A549 (cell line): ENCODE measurements at regions not wholly inside any gene's neighbourhood (a gene's known extent, or its start where the extent isn't known, plus 50 kb on each side); places are given as distances from the start of the nearest gene placed in this dataset.

Experiments
- ATAC-seq, 2 experiments: fragments of 200-7000 bp in 1 of 2; fragments of >200 bp in 1 of 2; cut with Nextera tagmentation in 1 of 2; cut with Tn5 transposase in 1 of 2; 3 replicates each; pipeline versions ENCODE4 v1.8.0 to v1.9.1; 2018 to 2020; ENCODE audit warnings: mild to moderate bottlenecking in 1 of 2, moderate library complexity in 1 of 2
- CTCF ChIA-PET: fragments of 300-600 bp; sonication (Branson Sonifier 250); formaldehyde crosslinking; extraction: SDS; loops from one replicate; lab custom pipeline; 2021; ENCODE audit warnings: antibody characterized with exemption, inconsistent platforms; lab: Yijun Ruan, JAX
- POLR2A ChIA-PET: fragments of 350-600 bp; formaldehyde crosslinking; extraction: SDS; loops from one replicate; lab custom pipeline; 2021; ENCODE audit warnings: antibody characterized with exemption, inconsistent platforms; lab: Yijun Ruan, JAX
- DNase-seq, 2 experiments: peaks; one replicate each; pipeline versions ENCODE4 v3.0.0 to v3.0.0-alpha.2; 2011 to 2016; ENCODE audit warnings: low read depth in 1 of 2, low spot score in 1 of 2
- FAIRE-seq: peaks from 2 replicates; lab custom pipeline; 2011; peaks lifted over from hg19 to GRCh38; lab: Jason Lieb, UNC
- H3K27ac ChIP-seq, 2 experiments: fragments of >200 bp; sonication (Bioruptor Twin); formaldehyde crosslinking; 3 replicates each; pipeline ENCODE4 v1.5.1; 2016 to 2017
- H3K4me1 ChIP-seq: fragments of >200 bp; sonication (Bioruptor Twin); formaldehyde crosslinking; 3 replicates; pipeline ENCODE4 v1.6.1; 2016
- H3K4me2 ChIP-seq: fragments of >200 bp; sonication (Bioruptor Twin); formaldehyde crosslinking; 3 replicates; pipeline ENCODE4 v1.6.1; 2016
- H3K4me3 ChIP-seq: fragments of >200 bp; sonication (Bioruptor Twin); formaldehyde crosslinking; 3 replicates; pipeline ENCODE4 v1.5.1; 2016
- H3K9me3 ChIP-seq: fragments of >200 bp; sonication (Bioruptor Twin); formaldehyde crosslinking; 3 replicates; pipeline ENCODE4 v1.6.1; 2016
- BHLHE40 ChIP-seq: IDR thresholded peaks from 2 replicates; pipeline ENCODE4 v1.6.1; 2012; ENCODE audit warnings: low read depth, low read length, inconsistent platforms
- CEBPB ChIP-seq, 2 experiments: fragments of >200 bp in 1 of 2; sonication (Bioruptor Twin) in 1 of 2; formaldehyde crosslinking in 1 of 2; IDR thresholded peaks; 2 replicates each; pipeline ENCODE4 v1.6.1; 2012 to 2016
- EHF ChIP-seq: fragments of 250-450 bp; sonication (Bioruptor Pico); IDR thresholded peaks from 2 replicates; pipeline ENCODE4 v1.5.0; 2020; ENCODE audit warnings: mild to moderate bottlenecking
- EHMT2 ChIP-seq: fragments of 200-600 bp; sonication (generic); IDR thresholded peaks from 2 replicates; pipeline ENCODE4 v1.6.1; 2016; ENCODE audit warnings: antibody characterized with exemption, low read depth, mild to moderate bottlenecking, moderate library complexity
- EP300 ChIP-seq, 2 experiments: fragments of >200 bp; sonication (Bioruptor Twin); formaldehyde crosslinking; IDR thresholded peaks; 2 replicates in 1 of 2; 3 replicates in 1 of 2; pipeline ENCODE4 v1.6.1; 2016 to 2017
- GATA3 ChIP-seq: IDR thresholded peaks from 2 replicates; pipeline ENCODE4 v1.6.1; 2012; ENCODE audit warnings: borderline replicate concordance
- JUN ChIP-seq, 2 experiments: fragments of >200 bp; sonication (Bioruptor Twin); formaldehyde crosslinking; IDR thresholded peaks; 2 replicates in 1 of 2; 3 replicates in 1 of 2; pipeline ENCODE4 v1.6.1; 2016 to 2017
- KDM1A ChIP-seq: fragments of 200-600 bp; sonication (generic); IDR thresholded peaks from 2 replicates; pipeline ENCODE4 v1.6.1; 2016; ENCODE audit warnings: low read depth, mild to moderate bottlenecking
- KDM5A ChIP-seq: fragments of 200-600 bp; sonication (generic); IDR thresholded peaks from 2 replicates; pipeline ENCODE4 v1.6.1; 2016; ENCODE audit warnings: antibody characterized with exemption, mild to moderate bottlenecking
- MYC ChIP-seq: IDR thresholded peaks from 2 replicates; pipeline ENCODE4 v1.6.1; 2012; ENCODE audit warnings: mild to moderate bottlenecking, inconsistent platforms, low read length, improper control_type of control experiment, borderline replicate concordance
- RAD21 ChIP-seq, 2 experiments: fragments of >200 bp in 1 of 2; sonication (Bioruptor Twin) in 1 of 2; formaldehyde crosslinking in 1 of 2; IDR thresholded peaks in 1 of 2; conservative IDR thresholded peaks in 1 of 2; 2 replicates in 1 of 2; 3 replicates in 1 of 2; pipeline ENCODE4 v1.6.1; 2012 to 2018; ENCODE audit warnings: inconsistent platforms in 1 of 2
- RFX5 ChIP-seq: fragments of 450-650 bp; IDR thresholded peaks from 2 replicates; pipeline ENCODE4 v1.7.1; 2014; ENCODE audit warnings: antibody characterized with exemption, mild to moderate bottlenecking, moderate library complexity
- ZNF302 ChIP-seq: fragments of 250-450 bp; sonication (Bioruptor Pico); IDR thresholded peaks from 2 replicates; pipeline ENCODE4 v1.9.0; 2021; ENCODE audit warnings: inconsistent platforms, mild to moderate bottlenecking, moderate library complexity
- WGBS: methylation state at CpG from one replicate; pipeline ENCODE4 v1.1.6; 2017; ENCODE audit errors: missing lambda C conversion rate; 5-methylcytosine and 5-hydroxymethylcytosine counted together
- TF ChIP-seq, protein P1 (sequence below): IDR thresholded peaks from 2 replicates; pipeline ENCODE4 v1.6.1; 2012; ENCODE audit warnings: low read depth, borderline replicate concordance
- TF ChIP-seq, protein P2 (sequence below): IDR thresholded peaks from 2 replicates; pipeline ENCODE4 v1.6.1; 2012
- TF ChIP-seq, protein P3 (sequence below): fragments of 200-600 bp; sonication (generic); IDR thresholded peaks from 2 replicates; pipeline ENCODE4 v1.6.1; 2016; ENCODE audit warnings: antibody characterized with exemption, mild to moderate bottlenecking, moderate library complexity
- TF ChIP-seq, protein P4 (sequence below): fragments of 150-350 bp; IDR thresholded peaks from 2 replicates; pipeline ENCODE4 v1.6.1; 2014; ENCODE audit warnings: low read depth, mild to moderate bottlenecking, low read length
- TF ChIP-seq, protein P5 (sequence below): fragments of >200 bp; sonication (Bioruptor Twin); formaldehyde crosslinking; IDR thresholded peaks from 3 replicates; pipeline ENCODE4 v1.6.1; 2016

DNA sequence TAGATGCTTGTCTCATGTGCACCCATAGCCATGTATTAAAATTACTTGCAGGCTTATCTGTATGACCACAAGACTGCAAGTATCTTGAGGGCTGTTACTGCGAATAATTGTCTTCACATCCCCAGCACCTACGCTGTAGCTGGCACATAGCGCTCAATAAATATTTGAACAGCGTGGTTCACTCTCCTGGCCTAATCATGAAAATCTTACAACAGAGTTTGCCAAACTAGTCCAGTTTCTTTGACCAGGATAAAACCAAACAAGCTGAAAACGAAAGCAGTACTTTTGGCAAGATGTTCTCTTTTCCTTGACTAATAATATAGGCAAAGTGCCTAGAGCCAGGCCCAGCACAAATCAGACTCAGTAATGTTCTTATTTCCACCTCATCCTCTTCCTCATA, 106.7 kb downstream of the RPS29 start:
- DNase-seq (no peak), FAIRE-seq (no peak), ATAC-seq (no peak)
- ChIA-PET POLR2A (no interaction called here), CTCF (no interaction called here)
- WGBS, result 45% methylated on average over 5 of the region's 5 CpGs
- H3K4me1 ChIP-seq, result no peaks in the 10 kb centered on the region
- no peak overlapping the region for H3K4me2 ChIP-seq
- TF ChIP-seq EHF (no peak), BHLHE40 (no peak), RAD21 (conservative IDR thresholded peaks at IDR 0.05 in 1 of 2, IDR thresholded peaks at IDR 0.05 in 1 of 2) (no peak), MYC (no peak), EP300 (IDR thresholded peaks at IDR 0.05) (no peak), ZNF302 (CRISPR knock-in tag) (no peak), RFX5 (no peak), KDM1A (no peak), GATA3 (no peak)
- TF ChIP-seq, protein P1, sequence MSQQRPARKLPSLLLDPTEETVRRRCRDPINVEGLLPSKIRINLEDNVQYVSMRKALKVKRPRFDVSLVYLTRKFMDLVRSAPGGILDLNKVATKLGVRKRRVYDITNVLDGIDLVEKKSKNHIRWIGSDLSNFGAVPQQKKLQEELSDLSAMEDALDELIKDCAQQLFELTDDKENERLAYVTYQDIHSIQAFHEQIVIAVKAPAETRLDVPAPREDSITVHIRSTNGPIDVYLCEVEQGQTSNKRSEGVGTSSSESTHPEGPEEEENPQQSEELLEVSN, result no peak
- no peak overlapping the region for H3K27ac ChIP-seq
- H3K4me3 ChIP-seq, result no peak overlapping the region
- no peaks in the 10 kb centered on the region; the same call in 2 of the 3 replicates for H3K9me3 ChIP-seq

DNA sequence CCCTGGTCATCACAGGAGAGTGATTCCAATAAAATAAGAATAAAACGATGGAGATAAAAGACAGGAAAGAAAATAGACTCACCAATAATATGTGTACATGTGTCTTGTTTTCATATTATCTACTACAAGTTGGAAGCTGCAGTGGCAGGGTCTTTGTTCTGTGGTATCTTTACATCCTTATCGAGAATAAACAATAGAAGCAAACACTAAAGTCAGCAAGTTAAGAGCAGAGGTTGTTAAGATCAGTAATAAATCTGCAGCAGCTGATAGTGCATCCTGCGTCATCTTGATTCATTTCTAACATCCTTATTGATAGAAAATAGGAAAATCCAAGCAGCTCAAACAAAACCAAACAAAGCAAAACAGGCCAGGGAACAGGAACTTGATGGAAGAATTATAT, 107.4 kb downstream of the RPS29 start:
- CTCF ChIA-PET, result interaction anchor here (1.2 kb wide), 1 partner anchor 19 kb away, joined by 3 read pairs; no protein-coding TSS in a partner anchor
- no peaks in the 10 kb centered on the region; the same call in 2 of the 3 replicates for H3K9me3 ChIP-seq
- WGBS, result 30% methylated on average over 3 of the region's 3 CpGs
- no peak overlapping the region for H3K27ac ChIP-seq
- no peak overlapping the region for H3K4me2 ChIP-seq
- POLR2A ChIA-PET, result no interaction called here
- TF ChIP-seq, protein P2, sequence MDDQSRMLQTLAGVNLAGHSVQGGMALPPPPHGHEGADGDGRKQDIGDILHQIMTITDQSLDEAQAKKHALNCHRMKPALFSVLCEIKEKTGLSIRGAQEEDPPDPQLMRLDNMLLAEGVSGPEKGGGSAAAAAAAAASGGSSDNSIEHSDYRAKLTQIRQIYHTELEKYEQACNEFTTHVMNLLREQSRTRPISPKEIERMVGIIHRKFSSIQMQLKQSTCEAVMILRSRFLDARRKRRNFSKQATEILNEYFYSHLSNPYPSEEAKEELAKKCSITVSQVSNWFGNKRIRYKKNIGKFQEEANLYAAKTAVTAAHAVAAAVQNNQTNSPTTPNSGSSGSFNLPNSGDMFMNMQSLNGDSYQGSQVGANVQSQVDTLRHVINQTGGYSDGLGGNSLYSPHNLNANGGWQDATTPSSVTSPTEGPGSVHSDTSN, result no peak
- TF ChIP-seq JUN (IDR thresholded peaks at IDR 0.05), result no peak
- no peaks in the 10 kb centered on the region for H3K4me1 ChIP-seq
- DNase-seq, result no peak
- H3K4me3 ChIP-seq, result no peak overlapping the region
- no peak for ATAC-seq
- FAIRE-seq, result no peak

DNA sequence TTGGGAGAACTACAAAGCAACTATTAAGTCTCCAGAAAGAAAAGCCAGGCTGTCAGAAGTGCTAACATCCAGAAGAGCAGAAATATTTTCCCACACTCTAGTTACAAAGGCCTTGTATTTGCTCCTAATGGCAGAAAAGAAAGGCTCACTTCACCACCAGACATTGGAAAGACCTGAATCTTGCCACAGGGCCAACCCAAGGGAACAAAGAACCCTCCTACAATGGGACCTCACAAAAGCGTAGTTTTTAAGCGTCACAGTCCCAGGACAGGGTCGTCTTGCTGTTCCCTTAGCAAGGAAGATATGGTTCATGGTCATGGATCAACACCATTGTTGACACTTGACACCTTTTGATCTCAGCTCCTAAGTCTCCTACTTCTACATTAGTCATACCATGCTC, 119.1 kb downstream of the RPS29 start:
- Histone ChIP-seq H3K4me1 (no peaks in the 10 kb centered on the region), H3K4me2 (no peak overlapping the region), H3K9me3 (0 out of 3 replicates have a peak, but pooled peaks cover 4% of the 10 kb centered on the region), H3K27ac (no peak overlapping the region), H3K4me3 (no peak overlapping the region)
- ChIA-PET POLR2A (no interaction called here), CTCF (interaction anchor here (0.6 kb wide), 2 partner anchors 83 to 820 kb away, joined by 3 to 4 read pairs; no protein-coding TSS in a partner anchor)
- TF ChIP-seq, protein P3, sequence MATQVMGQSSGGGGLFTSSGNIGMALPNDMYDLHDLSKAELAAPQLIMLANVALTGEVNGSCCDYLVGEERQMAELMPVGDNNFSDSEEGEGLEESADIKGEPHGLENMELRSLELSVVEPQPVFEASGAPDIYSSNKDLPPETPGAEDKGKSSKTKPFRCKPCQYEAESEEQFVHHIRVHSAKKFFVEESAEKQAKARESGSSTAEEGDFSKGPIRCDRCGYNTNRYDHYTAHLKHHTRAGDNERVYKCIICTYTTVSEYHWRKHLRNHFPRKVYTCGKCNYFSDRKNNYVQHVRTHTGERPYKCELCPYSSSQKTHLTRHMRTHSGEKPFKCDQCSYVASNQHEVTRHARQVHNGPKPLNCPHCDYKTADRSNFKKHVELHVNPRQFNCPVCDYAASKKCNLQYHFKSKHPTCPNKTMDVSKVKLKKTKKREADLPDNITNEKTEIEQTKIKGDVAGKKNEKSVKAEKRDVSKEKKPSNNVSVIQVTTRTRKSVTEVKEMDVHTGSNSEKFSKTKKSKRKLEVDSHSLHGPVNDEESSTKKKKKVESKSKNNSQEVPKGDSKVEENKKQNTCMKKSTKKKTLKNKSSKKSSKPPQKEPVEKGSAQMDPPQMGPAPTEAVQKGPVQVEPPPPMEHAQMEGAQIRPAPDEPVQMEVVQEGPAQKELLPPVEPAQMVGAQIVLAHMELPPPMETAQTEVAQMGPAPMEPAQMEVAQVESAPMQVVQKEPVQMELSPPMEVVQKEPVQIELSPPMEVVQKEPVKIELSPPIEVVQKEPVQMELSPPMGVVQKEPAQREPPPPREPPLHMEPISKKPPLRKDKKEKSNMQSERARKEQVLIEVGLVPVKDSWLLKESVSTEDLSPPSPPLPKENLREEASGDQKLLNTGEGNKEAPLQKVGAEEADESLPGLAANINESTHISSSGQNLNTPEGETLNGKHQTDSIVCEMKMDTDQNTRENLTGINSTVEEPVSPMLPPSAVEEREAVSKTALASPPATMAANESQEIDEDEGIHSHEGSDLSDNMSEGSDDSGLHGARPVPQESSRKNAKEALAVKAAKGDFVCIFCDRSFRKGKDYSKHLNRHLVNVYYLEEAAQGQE, result no peak
- TF ChIP-seq KDM5A (no peak), EHMT2 (no peak), CEBPB (IDR thresholded peaks at IDR 0.05) (no peak)
- TF ChIP-seq, protein P4, sequence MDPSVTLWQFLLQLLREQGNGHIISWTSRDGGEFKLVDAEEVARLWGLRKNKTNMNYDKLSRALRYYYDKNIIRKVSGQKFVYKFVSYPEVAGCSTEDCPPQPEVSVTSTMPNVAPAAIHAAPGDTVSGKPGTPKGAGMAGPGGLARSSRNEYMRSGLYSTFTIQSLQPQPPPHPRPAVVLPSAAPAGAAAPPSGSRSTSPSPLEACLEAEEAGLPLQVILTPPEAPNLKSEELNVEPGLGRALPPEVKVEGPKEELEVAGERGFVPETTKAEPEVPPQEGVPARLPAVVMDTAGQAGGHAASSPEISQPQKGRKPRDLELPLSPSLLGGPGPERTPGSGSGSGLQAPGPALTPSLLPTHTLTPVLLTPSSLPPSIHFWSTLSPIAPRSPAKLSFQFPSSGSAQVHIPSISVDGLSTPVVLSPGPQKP, result no peak
- TF ChIP-seq, protein P5, sequence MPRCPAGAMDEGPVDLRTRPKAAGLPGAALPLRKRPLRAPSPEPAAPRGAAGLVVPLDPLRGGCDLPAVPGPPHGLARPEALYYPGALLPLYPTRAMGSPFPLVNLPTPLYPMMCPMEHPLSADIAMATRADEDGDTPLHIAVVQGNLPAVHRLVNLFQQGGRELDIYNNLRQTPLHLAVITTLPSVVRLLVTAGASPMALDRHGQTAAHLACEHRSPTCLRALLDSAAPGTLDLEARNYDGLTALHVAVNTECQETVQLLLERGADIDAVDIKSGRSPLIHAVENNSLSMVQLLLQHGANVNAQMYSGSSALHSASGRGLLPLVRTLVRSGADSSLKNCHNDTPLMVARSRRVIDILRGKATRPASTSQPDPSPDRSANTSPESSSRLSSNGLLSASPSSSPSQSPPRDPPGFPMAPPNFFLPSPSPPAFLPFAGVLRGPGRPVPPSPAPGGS, result no peak
- no peak for DNase-seq
- whole genome bisulfite sequencing, result 53% methylated on average over 3 of the region's 3 CpGs
- no peak; a peak in 1 of 6 replicates for ATAC-seq
- no peak for FAIRE-seq
